Activated T-helper 17 cell treated with anti-CD3 and anti-CD28 coated beads, Interleukin-2, amount 50 U/mL, for 72 hours (primary cell): ENCODE measurements at regions not wholly inside any gene's neighbourhood (a gene's known extent, or its start where the extent isn't known, plus 50 kb on each side); places are given as distances from the start of the nearest gene placed in this dataset.
"Not testable (repeated sequence)": the region's sequence is repeated elsewhere in the genome, so short reads cannot be mapped to it uniquely, and the experiment has no call there.

Source experiments
- ATAC-seq: fragments of 150-1000 bp; cut with Tn5 transposase; replicated peaks from 2 replicates; pipeline ENCODE4 v1.10.0; 2021; ENCODE audit warnings: mild to moderate bottlenecking, moderate library complexity
- H3K27ac Mint-ChIP-seq: one replicate; pipeline ENCODE4 v1.8.0; 2022; ENCODE audit warnings: mixed read lengths
- H3K27me3 Mint-ChIP-seq: one replicate; pipeline ENCODE4 v1.8.0; 2022; ENCODE audit warnings: mixed read lengths
- H3K36me3 Mint-ChIP-seq: one replicate; pipeline ENCODE4 v1.8.0; 2022; ENCODE audit warnings: low read depth, mild to moderate bottlenecking, mixed read lengths
- H3K4me1 Mint-ChIP-seq: one replicate; pipeline ENCODE4 v1.8.0; 2022; ENCODE audit warnings: mixed read lengths
- H3K4me3 Mint-ChIP-seq: one replicate; pipeline ENCODE4 v1.8.0; 2022; ENCODE audit warnings: mild to moderate bottlenecking, mixed read lengths
- H3K9me3 Mint-ChIP-seq: one replicate; pipeline ENCODE4 v1.8.0; 2022; ENCODE audit warnings: mixed read lengths

GRCh38 chr18:2150566-2150965, 420.7 kb downstream of the METTL4 start:
- no peak overlapping the region for H3K27ac Mint-ChIP-seq
- H3K36me3 Mint-ChIP-seq = no peaks in the 10 kb centered on the region
- no peaks in the 10 kb centered on the region for H3K9me3 Mint-ChIP-seq
- no peaks in the 10 kb centered on the region for H3K4me1 Mint-ChIP-seq
- ATAC-seq = no peak
- H3K4me3 Mint-ChIP-seq = no peak overlapping the region
- peaks cover 3% of the 10 kb centered on the region for H3K27me3 Mint-ChIP-seq

DNA sequence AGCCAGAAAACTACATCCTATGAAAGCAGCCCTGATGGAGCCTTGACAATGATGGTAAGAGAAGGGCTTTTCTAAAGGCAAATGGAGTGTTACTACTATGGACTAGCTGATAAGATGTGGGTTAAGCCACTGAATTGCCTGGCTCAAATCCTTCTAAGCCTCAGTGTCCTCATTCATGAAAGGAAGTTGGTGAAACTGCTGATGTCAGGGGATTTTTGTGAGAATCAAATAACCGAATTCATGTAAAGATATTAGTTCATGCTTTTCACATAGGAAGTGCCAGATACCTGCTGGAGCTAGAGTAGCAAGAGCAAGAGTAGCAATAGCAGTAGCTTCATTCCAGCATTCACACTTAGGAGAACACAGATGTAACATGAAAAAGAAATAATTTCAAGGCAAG, 417.0 kb downstream of the METTL4 start:
- H3K9me3 Mint-ChIP-seq = no peaks in the 10 kb centered on the region
- H3K4me3 Mint-ChIP-seq = no peak overlapping the region
- H3K27me3 Mint-ChIP-seq = peaks cover 3% of the 10 kb centered on the region
- no peak overlapping the region for H3K27ac Mint-ChIP-seq
- no peaks in the 10 kb centered on the region for H3K4me1 Mint-ChIP-seq
- no peak for ATAC-seq
- H3K36me3 Mint-ChIP-seq = no peaks in the 10 kb centered on the region

DNA sequence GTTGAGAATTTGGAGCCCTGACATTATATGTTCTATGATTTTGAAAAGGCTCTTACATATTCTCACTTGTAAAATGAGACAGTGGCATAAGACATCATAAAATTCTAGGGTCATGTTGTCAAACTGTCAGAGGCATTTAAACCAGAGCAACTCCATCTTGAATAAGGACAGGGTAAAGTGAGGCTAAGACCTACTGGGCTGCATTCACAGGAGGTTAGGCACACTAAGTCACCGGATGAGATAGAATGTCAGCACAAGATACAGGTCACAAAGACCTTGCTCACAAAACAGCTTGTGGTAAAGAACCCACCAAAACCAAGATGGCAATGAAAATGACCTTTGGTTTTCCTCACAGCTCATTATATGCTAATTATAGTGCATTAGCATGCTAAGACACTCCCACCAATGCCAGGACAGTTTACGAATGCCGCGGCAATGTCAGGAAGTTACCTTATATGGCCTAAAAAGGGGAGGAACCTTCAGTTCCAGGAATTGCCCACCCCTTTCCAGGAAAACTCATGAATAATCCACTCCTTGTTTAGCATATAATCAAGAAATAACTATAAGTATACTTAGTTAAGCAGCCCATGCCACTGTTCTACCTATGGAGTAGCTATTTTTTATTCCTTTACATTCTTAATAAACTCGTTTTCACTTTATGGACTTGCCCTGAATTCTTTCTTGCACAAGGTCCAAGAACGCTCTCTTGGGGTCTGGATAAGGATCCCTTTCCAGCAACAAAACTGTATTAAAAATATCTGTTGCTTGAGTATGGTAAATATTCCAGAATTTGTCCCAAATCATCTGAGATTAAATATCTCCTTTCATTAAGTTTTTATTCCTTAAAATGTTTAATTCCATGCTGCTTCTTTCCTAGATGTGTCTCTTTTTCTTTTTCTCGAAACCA, 406.4 kb downstream of the METTL4 start:
- Mint-ChIP-seq H3K4me3 (no peak overlapping the region), H3K27me3 (no peaks in the 10 kb centered on the region), H3K4me1 (no peaks in the 10 kb centered on the region), H3K36me3 (no peaks in the 10 kb centered on the region), H3K9me3 (no peaks in the 10 kb centered on the region), H3K27ac (no peak overlapping the region)
- no peak for ATAC-seq

- H3K27me3 Mint-ChIP-seq, H3K27ac Mint-ChIP-seq, ATAC-seq, H3K4me1 Mint-ChIP-seq, H3K9me3 Mint-ChIP-seq, H3K36me3 Mint-ChIP-seq, H3K4me3 Mint-ChIP-seq: not testable (repeated sequence)
Observed at GRCh38 chr18:2166876-2167275, 404.4 kb downstream of the METTL4 start.

DNA sequence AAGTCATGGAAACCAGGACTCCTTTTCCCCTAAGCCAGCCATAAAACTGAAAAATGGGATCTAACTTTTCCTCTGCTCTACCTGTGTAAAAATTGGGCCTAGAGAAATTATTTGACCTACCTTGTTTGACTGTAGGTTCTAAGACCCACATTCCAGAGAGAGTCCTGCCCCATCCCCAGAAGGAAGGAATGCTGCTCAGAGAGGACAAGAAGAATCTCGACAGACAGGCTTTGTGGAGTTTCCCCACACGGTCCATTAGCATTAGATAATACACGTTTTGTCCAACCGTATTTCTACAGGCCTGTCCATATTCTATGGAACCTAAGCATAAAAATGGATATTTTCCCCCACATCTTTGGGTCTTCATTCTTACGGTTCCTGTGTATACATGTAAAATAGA, 403.3 kb downstream of the METTL4 start:
- Mint-ChIP-seq H3K27me3 (peaks cover 3% of the 10 kb centered on the region), H3K4me1 (no peaks in the 10 kb centered on the region), H3K4me3 (no peak overlapping the region), H3K27ac (no peak overlapping the region), H3K9me3 (no peaks in the 10 kb centered on the region), H3K36me3 (no peaks in the 10 kb centered on the region)
- ATAC-seq = no peak

- Mint-ChIP-seq H3K4me3 (no peak overlapping the region), H3K27me3 (peaks cover 4% of the 10 kb centered on the region), H3K36me3 (no peaks in the 10 kb centered on the region), H3K27ac (no peak overlapping the region), H3K4me1 (no peaks in the 10 kb centered on the region), H3K9me3 (no peaks in the 10 kb centered on the region)
- peak; percentile 19 for ATAC-seq
Observed at GRCh38 chr18:2169656-2170055, 401.6 kb downstream of the METTL4 start.

DNA sequence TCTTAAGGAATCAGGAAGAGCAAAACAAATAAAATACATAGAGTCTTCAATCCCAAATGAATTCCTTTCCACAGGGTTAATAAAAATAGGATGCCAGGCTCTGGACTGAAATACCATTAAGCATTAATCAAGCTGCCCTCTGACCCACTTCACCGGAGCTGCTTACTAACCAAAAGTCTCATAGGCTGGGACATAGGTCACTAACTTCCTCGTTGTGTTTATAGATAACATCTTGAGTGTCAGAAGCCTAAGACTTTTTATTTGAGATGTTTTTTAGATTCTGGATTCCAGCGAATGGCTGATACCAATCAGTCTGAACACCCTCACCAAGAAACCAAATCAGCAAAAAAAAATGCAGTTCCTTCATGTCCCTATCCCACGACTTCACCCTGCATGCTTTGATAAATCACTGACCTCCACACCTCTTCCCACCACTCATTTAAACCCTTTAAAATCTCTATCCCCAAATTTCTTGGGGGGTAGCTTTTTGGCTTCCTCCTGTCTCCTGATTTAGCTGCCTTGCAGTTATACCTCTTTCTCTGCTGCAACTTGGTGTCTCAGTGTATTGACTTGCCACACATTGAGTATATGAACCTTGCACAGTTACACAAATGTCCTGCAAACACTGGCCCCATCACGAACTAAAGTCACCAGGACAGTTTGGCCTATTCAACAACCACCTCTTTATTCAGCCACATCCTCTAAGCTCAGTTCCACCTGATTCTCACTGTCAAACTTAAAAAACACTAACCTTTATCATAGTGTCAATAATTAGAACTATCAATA, 399.3 kb downstream of the METTL4 start:
- no peak overlapping the region for H3K4me3 Mint-ChIP-seq
- H3K36me3 Mint-ChIP-seq = no peaks in the 10 kb centered on the region
- no peaks in the 10 kb centered on the region for H3K9me3 Mint-ChIP-seq
- no peaks in the 10 kb centered on the region for H3K4me1 Mint-ChIP-seq
- no peak for ATAC-seq
- no peak overlapping the region for H3K27ac Mint-ChIP-seq
- H3K27me3 Mint-ChIP-seq = peaks cover 6% of the 10 kb centered on the region

- Mint-ChIP-seq H3K4me3 (no peak overlapping the region), H3K27me3 (peaks cover 6% of the 10 kb centered on the region), H3K9me3 (no peaks in the 10 kb centered on the region), H3K36me3 (no peaks in the 10 kb centered on the region), H3K27ac (no peak overlapping the region), H3K4me1 (no peaks in the 10 kb centered on the region)
- ATAC-seq = no peak
Observed at GRCh38 chr18:2172881-2173280, 398.4 kb downstream of the METTL4 start.

DNA sequence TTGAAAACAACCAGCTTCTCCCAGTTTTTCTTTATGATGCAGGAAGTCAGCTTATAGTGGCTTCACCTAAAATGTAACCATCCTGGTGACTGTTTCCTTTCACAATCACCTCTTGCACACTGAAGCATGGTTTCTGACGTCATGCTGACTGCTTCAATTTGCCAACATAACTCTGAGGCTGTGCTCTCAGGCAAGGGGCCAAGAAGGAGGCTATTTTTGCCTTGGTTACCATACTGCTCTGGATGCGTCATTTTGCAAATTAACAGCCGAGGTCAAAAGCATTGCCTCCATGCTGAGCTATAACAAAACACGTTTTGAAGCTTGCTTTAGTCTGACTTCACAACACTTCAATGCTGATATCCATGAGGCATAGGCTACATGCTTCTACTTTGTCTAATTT, 397.8 kb downstream of the METTL4 start:
- Mint-ChIP-seq H3K4me3 (no peak overlapping the region), H3K36me3 (no peaks in the 10 kb centered on the region), H3K4me1 (no peaks in the 10 kb centered on the region), H3K27me3 (peaks cover 6% of the 10 kb centered on the region), H3K27ac (no peak overlapping the region), H3K9me3 (no peaks in the 10 kb centered on the region)
- no peak for ATAC-seq

DNA sequence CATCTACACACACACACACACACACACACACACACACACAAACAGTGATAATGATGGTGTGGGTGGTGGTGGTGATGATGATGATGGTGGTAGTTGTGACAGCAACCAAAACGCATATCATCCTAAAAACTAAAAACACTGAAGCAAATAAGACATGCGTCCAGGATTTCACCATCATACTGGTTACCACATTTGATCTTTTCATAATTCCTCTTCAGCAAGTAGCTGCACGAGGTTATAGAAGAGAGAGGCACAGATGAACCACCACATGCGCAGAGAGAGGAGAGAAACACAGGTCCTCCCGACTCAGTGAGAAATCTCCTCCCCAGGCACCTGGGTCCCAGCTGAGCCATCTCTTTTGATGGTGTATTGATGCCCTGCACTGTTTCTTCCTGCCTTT, 393.3 kb downstream of the METTL4 start:
- Mint-ChIP-seq H3K9me3 (no peaks in the 10 kb centered on the region), H3K4me3 (no peak overlapping the region), H3K27ac (no peak overlapping the region), H3K4me1 (no peaks in the 10 kb centered on the region), H3K27me3 (peaks cover 6% of the 10 kb centered on the region), H3K36me3 (no peaks in the 10 kb centered on the region)
- no peak for ATAC-seq

GRCh38 chr18:2179498-2180183, 391.7 kb downstream of the METTL4 start:
- Mint-ChIP-seq H3K4me3 (no peak overlapping the region), H3K36me3 (no peaks in the 10 kb centered on the region), H3K27me3 (peaks cover 6% of the 10 kb centered on the region), H3K9me3 (no peaks in the 10 kb centered on the region), H3K4me1 (no peaks in the 10 kb centered on the region), H3K27ac (no peak overlapping the region)
- no peak for ATAC-seq

- Mint-ChIP-seq H3K9me3 (no peaks in the 10 kb centered on the region), H3K27me3 (peaks cover 3% of the 10 kb centered on the region), H3K36me3 (no peaks in the 10 kb centered on the region), H3K4me3 (no peak overlapping the region), H3K4me1 (no peaks in the 10 kb centered on the region), H3K27ac (no peak overlapping the region)
- ATAC-seq = no peak
Observed at GRCh38 chr18:2180586-2180985, 390.7 kb downstream of the METTL4 start.

DNA sequence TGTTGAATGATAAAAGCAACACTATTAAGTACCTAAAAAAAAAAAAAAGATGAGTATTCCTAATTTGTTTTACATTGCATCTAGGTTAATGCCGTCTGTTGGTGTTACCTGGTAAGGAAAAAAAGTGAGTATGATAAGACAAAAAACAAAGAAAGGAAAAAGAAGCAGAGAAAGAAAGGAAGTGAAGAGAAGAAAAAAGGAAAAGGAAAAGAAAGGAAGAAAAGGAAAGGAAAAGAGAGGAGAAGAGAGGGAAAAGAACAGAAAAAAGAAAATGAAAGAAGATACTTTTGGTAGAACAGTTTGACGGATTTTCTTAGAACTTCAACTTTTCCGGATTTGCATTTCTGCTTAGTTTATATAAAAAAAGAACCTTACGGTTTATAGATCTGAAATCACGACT, 387.9 kb downstream of the METTL4 start:
- no peak overlapping the region for H3K4me3 Mint-ChIP-seq
- H3K4me1 Mint-ChIP-seq = no peaks in the 10 kb centered on the region
- no peak for ATAC-seq
- peaks cover 3% of the 10 kb centered on the region for H3K27me3 Mint-ChIP-seq
- no peaks in the 10 kb centered on the region for H3K36me3 Mint-ChIP-seq
- no peaks in the 10 kb centered on the region for H3K9me3 Mint-ChIP-seq
- no peak overlapping the region for H3K27ac Mint-ChIP-seq

DNA sequence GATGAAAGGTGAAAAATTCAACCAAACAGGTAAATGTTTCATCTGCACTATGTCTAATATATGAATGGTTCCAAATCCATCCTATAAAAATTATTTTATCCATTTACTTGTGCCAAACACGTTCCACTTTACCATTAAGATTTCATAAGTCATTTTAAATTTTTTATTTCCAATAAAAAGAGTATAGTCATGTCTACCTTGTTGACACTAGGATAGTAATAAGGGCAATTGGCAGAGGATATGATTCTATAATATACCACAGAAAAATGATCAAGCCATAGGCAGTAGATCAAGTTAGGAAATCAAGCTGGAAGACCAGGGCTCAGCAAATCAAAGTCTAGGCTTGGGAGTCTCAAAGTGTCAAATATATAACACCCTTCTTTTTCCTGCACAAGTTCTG, 384.3 kb downstream of the METTL4 start:
- Mint-ChIP-seq H3K9me3 (no peaks in the 10 kb centered on the region), H3K4me1 (no peaks in the 10 kb centered on the region), H3K4me3 (no peak overlapping the region), H3K36me3 (no peaks in the 10 kb centered on the region), H3K27ac (no peak overlapping the region), H3K27me3 (no peaks in the 10 kb centered on the region)
- ATAC-seq = no peak

GRCh38 chr18:2188258-2188657, 383.0 kb downstream of the METTL4 start:
- H3K27ac Mint-ChIP-seq = no peak overlapping the region
- no peak for ATAC-seq
- no peaks in the 10 kb centered on the region for H3K9me3 Mint-ChIP-seq
- H3K4me3 Mint-ChIP-seq = no peak overlapping the region
- no peaks in the 10 kb centered on the region for H3K4me1 Mint-ChIP-seq
- H3K27me3 Mint-ChIP-seq = peaks cover 4% of the 10 kb centered on the region
- no peaks in the 10 kb centered on the region for H3K36me3 Mint-ChIP-seq
